ENCODE measurements at regions not wholly inside any gene's neighbourhood (a gene's known extent, or its start where the extent isn't known, plus 50 kb on each side); places are given as distances from the start of the nearest gene placed in this dataset.

- peaks cover 2 to 6% of the 10 kb centered on the region in 2 donors for H3K9me3 Mint-ChIP-seq
- H3K27me3 Mint-ChIP-seq (ENCODE audit: low read depth), result no peaks in the 10 kb centered on the region
- no peak overlapping the region for H3K27ac Mint-ChIP-seq
- no peaks in the 10 kb centered on the region for H3K4me1 Mint-ChIP-seq (ENCODE audit: low read depth)
- H3K4me3 Mint-ChIP-seq, result no peak overlapping the region
- no peak for ATAC-seq (replicated peaks in 1 of 2)
- DNase-seq, result no peak
- H3K36me3 Mint-ChIP-seq (ENCODE audit: insufficient read depth in 2 of 2), result no peaks in the 10 kb centered on the region
Observed at GRCh38 chr12:114875313-114875712, 191.3 kb upstream of the TBX3 start.

DNA sequence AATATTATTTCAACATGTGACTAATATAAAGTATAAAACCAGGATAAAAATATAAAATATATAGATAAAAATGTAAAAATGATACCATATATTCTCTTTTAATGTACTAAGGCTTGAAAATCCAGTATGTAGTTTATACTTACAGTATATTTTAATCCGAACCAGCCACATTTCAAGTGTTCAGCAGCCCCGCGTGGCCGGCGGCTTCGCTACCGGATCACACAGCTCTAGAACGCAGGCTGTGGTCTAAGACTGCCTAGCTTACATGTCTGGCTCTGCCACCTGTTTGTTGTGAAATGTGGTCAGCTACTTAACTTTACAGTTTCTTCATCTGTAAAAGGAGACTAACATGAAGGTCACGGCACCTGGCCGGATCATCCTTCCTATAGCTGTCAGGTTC is 189.7 kb upstream of the TBX3 start:
- DNase-seq (no peak), ATAC-seq (replicated peaks in 1 of 2) (no peak)
- no peaks in the 10 kb centered on the region for H3K27me3 Mint-ChIP-seq (ENCODE audit: low read depth)
- no peaks in the 10 kb centered on the region for H3K4me1 Mint-ChIP-seq (ENCODE audit: low read depth)
- no peak overlapping the region for H3K4me3 Mint-ChIP-seq
- H3K27ac Mint-ChIP-seq, result no peak overlapping the region
- H3K9me3 Mint-ChIP-seq, result peaks cover 2 to 4% of the 10 kb centered on the region in 2 donors
- H3K36me3 Mint-ChIP-seq (ENCODE audit: insufficient read depth in 2 of 2), result no peaks in the 10 kb centered on the region

DNA sequence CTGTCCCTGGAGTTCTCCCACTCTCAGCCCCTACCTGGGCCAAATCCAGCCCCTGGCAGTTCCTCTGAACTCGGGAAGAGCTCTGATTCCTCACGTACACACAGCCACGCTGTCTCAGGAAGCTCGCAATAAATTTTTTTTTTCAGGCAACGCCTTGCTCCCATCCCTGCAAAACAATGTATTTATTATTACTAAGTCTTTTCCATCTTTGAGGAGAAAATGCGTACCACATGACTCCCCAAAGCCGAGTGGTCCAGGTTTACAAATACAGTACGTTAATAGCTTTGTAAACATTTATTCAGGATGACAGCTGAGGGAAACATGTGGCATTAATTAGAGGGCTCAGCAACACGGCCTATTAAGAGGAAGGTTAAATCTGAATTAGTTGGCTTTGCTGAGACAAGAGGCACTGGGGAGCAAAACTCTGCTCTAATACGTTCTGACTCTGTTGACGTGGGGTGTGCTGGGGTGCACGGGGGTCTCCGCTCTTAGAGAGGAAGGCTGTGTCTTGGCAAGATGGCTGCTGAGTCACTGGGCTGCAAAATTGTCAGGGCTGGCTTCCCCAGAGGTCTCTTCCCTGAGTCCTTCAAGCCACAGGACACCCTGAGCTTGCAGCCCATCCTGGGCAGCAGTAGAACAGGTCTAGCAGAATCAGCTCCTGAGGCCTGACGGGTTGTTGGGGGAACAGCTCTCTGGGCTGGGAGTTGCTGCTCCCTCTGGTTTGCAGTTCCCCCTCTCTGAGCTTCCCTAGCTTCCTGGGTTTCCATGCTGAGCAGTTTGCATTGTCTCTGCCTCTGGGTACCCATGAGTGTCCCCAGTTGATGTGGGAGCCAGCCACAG is 185.2 kb upstream of the TBX3 start:
- no peak overlapping the region for H3K4me3 Mint-ChIP-seq
- ATAC-seq (replicated peaks in 1 of 2) (no peak), DNase-seq (no peak)
- peaks cover 6% of the 10 kb centered on the region for H3K27me3 Mint-ChIP-seq (ENCODE audit: low read depth)
- no peaks in the 10 kb centered on the region for H3K4me1 Mint-ChIP-seq (ENCODE audit: low read depth)
- H3K27ac Mint-ChIP-seq, result no peak overlapping the region
- H3K36me3 Mint-ChIP-seq (ENCODE audit: insufficient read depth in 2 of 2), result no peaks in the 10 kb centered on the region
- H3K9me3 Mint-ChIP-seq, result peaks cover 3 to 4% of the 10 kb centered on the region in 2 donors

- Mint-ChIP-seq H3K36me3 (ENCODE audit: insufficient read depth in 2 of 2) (no peaks in the 10 kb centered on the region), H3K4me1 (ENCODE audit: low read depth) (no peaks in the 10 kb centered on the region), H3K27me3 (ENCODE audit: low read depth) (peaks cover 6% of the 10 kb centered on the region), H3K27ac (no peak overlapping the region), H3K4me3 (no peak overlapping the region), H3K9me3 (peaks cover 4 to 6% of the 10 kb centered on the region in 2 donors)
- no peak for DNase-seq
- no peak for ATAC-seq (replicated peaks in 1 of 2)
Observed at GRCh38 chr12:114866331-114866730, 182.4 kb upstream of the TBX3 start.

- Mint-ChIP-seq H3K4me3 (no peak overlapping the region), H3K27ac (no peak overlapping the region), H3K36me3 (ENCODE audit: insufficient read depth in 2 of 2) (no peaks in the 10 kb centered on the region), H3K9me3 (peaks cover 5 to 6% of the 10 kb centered on the region in 2 donors), H3K27me3 (ENCODE audit: low read depth) (peaks cover 6% of the 10 kb centered on the region), H3K4me1 (ENCODE audit: low read depth) (no peaks in the 10 kb centered on the region)
- DNase-seq (no peak), ATAC-seq (replicated peaks in 1 of 2) (no peak)
Observed at GRCh38 chr12:114864837-114865551, 181.0 kb upstream of the TBX3 start.

DNA sequence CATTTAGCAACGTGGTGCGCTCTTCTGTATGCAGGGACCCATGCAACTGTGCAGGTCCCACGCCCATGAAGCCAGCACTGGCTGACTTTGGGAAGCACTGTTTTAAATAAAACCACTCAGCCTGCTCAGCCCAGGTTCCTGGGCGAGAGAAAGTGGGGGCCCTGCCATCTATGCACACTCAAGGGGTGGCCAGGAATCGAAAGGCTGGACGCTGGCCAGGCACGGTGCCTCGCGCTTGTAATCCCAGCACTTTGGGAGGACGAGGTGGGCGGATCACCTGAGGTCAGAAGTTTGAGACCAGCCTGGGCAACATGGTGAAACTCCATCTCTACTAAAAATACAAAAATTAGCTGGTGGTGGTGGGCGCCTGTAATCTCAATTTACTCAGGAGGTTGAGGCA is 179.9 kb upstream of the TBX3 start:
- Mint-ChIP-seq H3K27ac (no peak overlapping the region), H3K4me1 (ENCODE audit: low read depth) (no peaks in the 10 kb centered on the region), H3K4me3 (no peak overlapping the region), H3K27me3 (ENCODE audit: low read depth) (peaks cover 6% of the 10 kb centered on the region), H3K9me3 (peaks cover 5 to 6% of the 10 kb centered on the region in 2 donors), H3K36me3 (ENCODE audit: insufficient read depth in 2 of 2) (no peaks in the 10 kb centered on the region)
- DNase-seq (no peak), ATAC-seq (replicated peaks in 1 of 2) (no peak)

- DNase-seq, result no peak
- no peak overlapping the region for H3K27ac Mint-ChIP-seq
- H3K9me3 Mint-ChIP-seq, result peaks cover 1 to 7% of the 10 kb centered on the region in 2 donors
- H3K4me1 Mint-ChIP-seq (ENCODE audit: low read depth), result no peaks in the 10 kb centered on the region
- H3K27me3 Mint-ChIP-seq (ENCODE audit: low read depth), result peaks cover 6% of the 10 kb centered on the region
- H3K36me3 Mint-ChIP-seq (ENCODE audit: insufficient read depth in 2 of 2), result no peaks in the 10 kb centered on the region
- no peak overlapping the region for H3K4me3 Mint-ChIP-seq
- ATAC-seq (replicated peaks in 1 of 2), result no peak
Observed at GRCh38 chr12:114860969-114861368, 177.0 kb upstream of the TBX3 start.

DNA sequence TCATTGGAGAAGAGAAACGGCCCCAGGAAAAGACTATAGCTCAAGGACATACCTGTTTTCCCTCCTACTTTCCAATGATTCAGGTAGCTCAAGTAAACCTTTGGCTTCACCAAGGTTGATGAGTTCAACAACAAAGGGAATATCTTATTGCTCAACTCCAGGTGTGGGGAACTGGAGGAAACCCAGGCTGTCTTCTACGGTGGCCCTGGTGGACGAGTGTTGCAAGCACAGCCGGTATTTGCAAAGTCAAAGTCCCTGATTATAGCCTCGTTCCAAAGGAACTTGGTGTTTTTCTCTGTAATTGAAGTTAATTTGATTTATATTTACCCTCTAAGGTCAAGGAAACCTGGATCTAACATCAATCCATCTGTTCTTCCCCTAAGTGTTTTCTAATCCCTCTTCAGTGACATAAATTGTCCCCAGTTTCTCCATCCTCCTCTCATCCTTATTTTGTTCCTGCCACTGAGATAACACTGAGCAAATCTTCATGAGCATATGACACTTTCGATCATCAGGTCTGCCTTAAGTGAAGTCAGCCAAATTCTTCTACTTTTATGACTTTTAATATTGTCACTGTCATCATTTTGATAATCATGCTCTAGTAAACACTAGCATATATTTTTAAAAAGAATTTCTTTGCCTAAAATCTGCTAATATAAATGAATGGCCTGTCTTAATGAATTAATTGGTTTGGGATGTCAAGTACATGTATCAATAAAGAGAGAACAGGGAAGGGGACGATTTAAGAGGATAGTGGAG is 174.6 kb upstream of the TBX3 start:
- Mint-ChIP-seq H3K27ac (no peak overlapping the region), H3K27me3 (ENCODE audit: low read depth) (no peaks in the 10 kb centered on the region), H3K36me3 (ENCODE audit: insufficient read depth in 2 of 2) (no peaks in the 10 kb centered on the region), H3K4me1 (ENCODE audit: low read depth) (no peaks in the 10 kb centered on the region), H3K9me3 (peaks cover 8 to 10% of the 10 kb centered on the region in 2 donors), H3K4me3 (no peak overlapping the region)
- DNase-seq (no peak), ATAC-seq (replicated peaks in 1 of 2) (no peak)

DNA sequence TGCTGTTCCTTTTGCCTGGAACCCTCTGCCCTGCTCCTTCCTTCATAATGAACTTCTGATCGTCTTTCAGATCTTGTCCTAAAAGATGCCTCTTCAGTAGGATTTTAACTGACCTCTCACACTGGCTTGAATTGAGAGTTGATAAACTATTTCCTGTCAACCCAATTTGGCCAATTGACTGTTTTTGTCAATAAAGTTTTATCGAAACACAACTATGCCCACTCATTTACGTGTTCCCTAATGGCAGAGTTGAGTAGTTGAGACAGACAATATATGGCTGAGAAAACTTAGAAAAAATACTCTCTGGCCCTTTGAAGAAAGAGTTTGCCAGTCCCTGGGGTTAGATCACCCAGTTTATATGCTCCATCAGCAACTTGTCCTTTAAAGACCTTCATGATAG is 171.7 kb upstream of the TBX3 start:
- no peak for ATAC-seq (replicated peaks in 1 of 2)
- no peaks in the 10 kb centered on the region for H3K27me3 Mint-ChIP-seq (ENCODE audit: low read depth)
- DNase-seq, result no peak
- H3K36me3 Mint-ChIP-seq (ENCODE audit: insufficient read depth in 2 of 2), result peaks cover 0 to 2% of the 10 kb centered on the region in 2 donors
- H3K4me1 Mint-ChIP-seq (ENCODE audit: low read depth), result no peaks in the 10 kb centered on the region
- H3K4me3 Mint-ChIP-seq, result no peak overlapping the region
- peaks cover 12 to 14% of the 10 kb centered on the region in 2 donors for H3K9me3 Mint-ChIP-seq
- H3K27ac Mint-ChIP-seq, result no peak overlapping the region

GRCh38 chr12:114852976-114853529 is 169.1 kb upstream of the TBX3 start:
- peaks cover 0 to 2% of the 10 kb centered on the region in 2 donors for H3K36me3 Mint-ChIP-seq (ENCODE audit: insufficient read depth in 2 of 2)
- H3K4me3 Mint-ChIP-seq, result no peak overlapping the region
- peaks cover 11 to 12% of the 10 kb centered on the region in 2 donors for H3K9me3 Mint-ChIP-seq
- DNase-seq (no peak), ATAC-seq (replicated peaks in 1 of 2) (no peak)
- no peaks in the 10 kb centered on the region for H3K4me1 Mint-ChIP-seq (ENCODE audit: low read depth)
- H3K27ac Mint-ChIP-seq, result no peak overlapping the region
- H3K27me3 Mint-ChIP-seq (ENCODE audit: low read depth), result no peaks in the 10 kb centered on the region

DNA sequence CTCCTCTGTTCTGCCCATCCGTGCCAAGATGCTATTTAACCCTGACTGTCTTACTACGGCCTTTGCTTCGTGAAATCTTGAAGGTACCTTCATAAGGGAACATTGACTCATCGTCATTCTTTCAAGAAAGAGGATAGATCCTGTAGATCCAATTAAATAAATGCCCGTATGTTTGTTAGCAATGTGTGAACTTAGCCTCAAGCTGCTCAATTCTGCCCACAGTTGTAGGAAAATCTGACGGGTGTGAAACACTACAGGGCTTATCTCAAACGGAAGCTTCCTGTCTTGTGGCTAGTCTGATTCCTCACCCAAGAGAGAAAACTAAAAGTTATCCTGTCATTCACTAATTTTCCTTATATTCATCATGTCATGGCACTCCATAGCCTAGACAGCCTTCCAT is 168.0 kb upstream of the TBX3 start:
- H3K27ac Mint-ChIP-seq, result no peak overlapping the region
- H3K4me1 Mint-ChIP-seq (ENCODE audit: low read depth), result no peaks in the 10 kb centered on the region
- ATAC-seq (replicated peaks in 1 of 2), result no peak
- peaks cover 11 to 12% of the 10 kb centered on the region in 2 donors for H3K9me3 Mint-ChIP-seq
- H3K27me3 Mint-ChIP-seq (ENCODE audit: low read depth), result no peaks in the 10 kb centered on the region
- H3K36me3 Mint-ChIP-seq (ENCODE audit: insufficient read depth in 2 of 2), result peaks cover 0 to 2% of the 10 kb centered on the region in 2 donors
- no peak overlapping the region for H3K4me3 Mint-ChIP-seq
- no peak for DNase-seq

DNA sequence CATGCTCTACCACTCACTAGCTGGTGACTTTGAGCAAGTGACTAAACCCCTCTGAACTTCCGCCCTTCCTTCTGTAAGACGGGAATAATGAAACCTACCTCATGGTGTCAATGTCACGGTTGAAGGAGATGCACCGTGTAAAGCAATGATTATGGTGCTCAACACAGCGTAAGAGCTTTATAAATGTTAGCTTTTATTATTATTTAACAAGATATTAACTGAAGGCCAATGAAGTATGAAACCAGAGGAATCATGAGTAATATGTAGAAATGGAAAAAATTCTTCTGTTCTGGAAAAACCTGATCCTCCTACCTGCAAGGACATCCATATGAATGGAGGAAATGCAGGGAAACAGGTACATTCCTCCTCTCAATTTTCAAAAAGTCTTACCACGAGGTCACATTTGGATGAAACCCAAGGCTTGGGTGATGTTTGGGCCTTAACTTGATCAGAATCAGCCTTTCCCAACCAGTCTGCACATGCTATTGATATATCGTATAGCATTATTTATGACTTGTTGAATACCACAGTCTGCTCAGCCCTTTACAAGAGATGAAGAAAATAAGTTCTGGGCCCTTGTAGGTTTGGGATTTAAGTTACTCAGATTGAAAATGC is 166.8 kb upstream of the TBX3 start:
- no peak overlapping the region for H3K27ac Mint-ChIP-seq
- DNase-seq, result no peak
- ATAC-seq (replicated peaks in 1 of 2), result no peak
- peaks cover 9 to 11% of the 10 kb centered on the region in 2 donors for H3K9me3 Mint-ChIP-seq
- no peak overlapping the region for H3K4me3 Mint-ChIP-seq
- no peaks in the 10 kb centered on the region for H3K4me1 Mint-ChIP-seq (ENCODE audit: low read depth)
- H3K36me3 Mint-ChIP-seq (ENCODE audit: insufficient read depth in 2 of 2), result peaks cover 0 to 2% of the 10 kb centered on the region in 2 donors
- H3K27me3 Mint-ChIP-seq (ENCODE audit: low read depth), result no peaks in the 10 kb centered on the region
